Activated CD4-positive, alpha-beta T cell treated with anti-CD3 and anti-CD28 coated beads, Interleukin-2, Interleukin-4, amounts not matched to agents 100 ng/mL and 50 ng/mL, durations not matched to agents 16 hours and 8 hours (primary cell): ENCODE measurements at regions not wholly inside any gene's neighbourhood (a gene's known extent, or its start where the extent isn't known, plus 50 kb on each side); places are given as distances from the start of the nearest gene placed in this dataset.

Experiments used
- DNase-seq: peaks from one replicate; pipeline ENCODE4 v3.0.0-alpha.2; 2020; ENCODE audit warnings: low spot score

GRCh38 chr6:40973304-40973703, 65.7 kb downstream of the UNC5CL start:
- DNase-seq, result no peak

- no peak for DNase-seq
Measured at GRCh38 chr6:40972814-40973213, 66.2 kb downstream of the UNC5CL start.

- no peak for DNase-seq
Measured at GRCh38 chr6:40972190-40972589, 66.8 kb downstream of the UNC5CL start.

- no peak for DNase-seq
Measured at GRCh38 chr6:40968620-40969164, 70.3 kb downstream of the UNC5CL start.

- DNase-seq, result no peak
Measured at GRCh38 chr6:40966860-40967259, 72.2 kb downstream of the UNC5CL start.

GRCh38 chr6:40965046-40965445, 74.0 kb downstream of the UNC5CL start:
- DNase-seq, result no peak

GRCh38 chr6:40963019-40963418, 76.0 kb downstream of the UNC5CL start:
- DNase-seq, result no peak

GRCh38 chr6:40962241-40962640, 76.8 kb downstream of the UNC5CL start:
- peak; percentile 85 for DNase-seq

GRCh38 chr6:40961831-40962230, 77.2 kb downstream of the UNC5CL start:
- DNase-seq, result no peak

GRCh38 chr6:40960742-40961430, 78.1 kb downstream of the UNC5CL start:
- no peak for DNase-seq

- DNase-seq, result no peak
Measured at GRCh38 chr6:40959781-40960327, 79.2 kb downstream of the UNC5CL start.

- DNase-seq, result no peak
Measured at GRCh38 chr6:40958738-40959137, 80.3 kb downstream of the UNC5CL start.

GRCh38 chr6:40957616-40958492, 81.2 kb downstream of the UNC5CL start:
- DNase-seq, result no peak

GRCh38 chr6:40956936-40957335, 82.1 kb downstream of the UNC5CL start:
- no peak for DNase-seq

GRCh38 chr6:40955178-40955545, 83.9 kb downstream of the UNC5CL start:
- DNase-seq, result no peak

GRCh38 chr6:40954446-40955177, 84.4 kb downstream of the UNC5CL start:
- no peak for DNase-seq

GRCh38 chr6:40953486-40953885, 85.5 kb downstream of the UNC5CL start:
- no peak for DNase-seq

- DNase-seq, result no peak
Measured at GRCh38 chr6:40950986-40951698, 87.9 kb downstream of the UNC5CL start.

GRCh38 chr6:40948570-40948969, 90.5 kb downstream of the UNC5CL start:
- no peak for DNase-seq

GRCh38 chr6:40947876-40948526, 91.0 kb downstream of the UNC5CL start:
- peak; percentile 67 for DNase-seq

- DNase-seq, result no peak
Measured at GRCh38 chr6:40946738-40947301, 92.2 kb downstream of the UNC5CL start.
